HCT116 (cell line): ENCODE measurements at regions not wholly inside any gene's neighbourhood (a gene's known extent, or its start where the extent isn't known, plus 50 kb on each side); places are given as distances from the start of the nearest gene placed in this dataset.

Source experiments
- ATAC-seq: fragments of 200-7000 bp; cut with Tn5 transposase; 2 replicates; pipeline ENCODE4 v1.9.1; 2020; ENCODE audit warnings: mild to moderate bottlenecking, moderate library complexity
- BruUV-seq: library from RNA; stranded (reverse); fragments of 400-500 nt; replicated peaks from 2 replicates; lab custom pipeline; 2021; lab: Mats Ljungman, UMichigan
- CTCF ChIA-PET: fragments of 300-600 bp; sonication (Branson Sonifier 250); formaldehyde crosslinking; loops from one replicate; lab custom pipeline; 2021; ENCODE audit warnings: antibody characterized with exemption; lab: Charles Lee
- POLR2A ChIA-PET: fragments of 300-600, 350-600 bp; sonication (Branson Sonifier 250); formaldehyde crosslinking; loops from one replicate; lab custom pipeline; 2021; ENCODE audit warnings: antibody characterized with exemption; lab: Charles Lee
- RAD21 ChIA-PET, 2 experiments: fragments of 300-600 bp; sonication (Branson Sonifier 250); formaldehyde crosslinking; loops; one replicate each; lab custom pipeline; 2023; ENCODE audit warnings: low total read pairs in 2 of 2; ENCODE audit not compliant: uncharacterized antibody in 2 of 2, unreplicated experiment in 2 of 2, low non-redundant PET in 1 of 2; lab: Charles Lee
- DNase-seq: peaks from one replicate; pipeline ENCODE4 v3.0.0-alpha.2; 2010; ENCODE audit warnings: low read depth, low spot score
- H2AFZ ChIP-seq: fragments of 200-600 bp; shearing (Covaris generic), sonication (generic); 2 replicates; pipeline ENCODE4 v1.6.1; 2017; ENCODE audit warnings: low read depth, mixed run types, mixed read lengths, antibody characterized with exemption, low read length; ENCODE audit not compliant: poor library complexity, severe bottlenecking
- H3K27ac ChIP-seq: 2 replicates; pipeline ENCODE4 v1.5.1; 2012; ENCODE audit warnings: low read depth, low read length
- H3K27me3 ChIP-seq: fragments of 200-600 bp; sonication (generic); 2 replicates; pipeline ENCODE4 v1.6.1; 2016; ENCODE audit warnings: mixed run types, low read length, mixed read lengths; ENCODE audit not compliant: insufficient read depth
- H3K36me3 ChIP-seq, 2 experiments: fragments of 200-500 bp in 1 of 2; fragments of 200-600 bp in 1 of 2; sonication (Bioruptor generic) in 1 of 2; sonication (generic) in 1 of 2; 2 replicates each; pipeline versions ENCODE4 v1.5.1 to v1.6.1; 2014 to 2016; ENCODE audit warnings: low read length in 2 of 2, inconsistent platforms in 1 of 2, mixed read lengths in 1 of 2, mixed run types in 1 of 2; ENCODE audit not compliant: insufficient read depth in 2 of 2, control insufficient read depth in 1 of 2
- H3K4me1 ChIP-seq, 2 experiments: fragments of 200-600 bp in 1 of 2; sonication (generic) in 1 of 2; 2 replicates each; pipeline versions ENCODE4 v1.5.1 to v1.6.1; 2012 to 2017; ENCODE audit warnings: low read length in 2 of 2, inconsistent platforms in 1 of 2, mild to moderate bottlenecking in 1 of 2, mixed read lengths in 1 of 2, mixed run types in 1 of 2, moderate library complexity in 1 of 2; ENCODE audit not compliant: insufficient read depth in 2 of 2, control insufficient read depth in 1 of 2
- H3K4me2 ChIP-seq: fragments of 200-600 bp; sonication (generic); 2 replicates; pipeline ENCODE4 v1.6.1; 2017; ENCODE audit warnings: mixed run types, low read length, mixed read lengths
- H3K4me3 ChIP-seq, 2 experiments: fragments of 200-600 bp in 1 of 2; sonication (generic) in 1 of 2; replicated peaks in 1 of 2; 2 replicates each; pipeline ENCODE4 v1.5.1; 2011 to 2016; ENCODE audit warnings: low read length in 2 of 2, control low read depth in 1 of 2, low read depth in 1 of 2, mild to moderate bottlenecking in 1 of 2, mixed read lengths in 1 of 2, mixed run types in 1 of 2
- H3K79me2 ChIP-seq: fragments of 200-600 bp; sonication (generic); 2 replicates; pipeline ENCODE4 v1.6.1; 2017; ENCODE audit warnings: mild to moderate bottlenecking, mixed run types, low read length, moderate library complexity, mixed read lengths; ENCODE audit not compliant: insufficient read depth
- H3K9ac ChIP-seq: fragments of 200-600 bp; sonication (generic); 2 replicates; pipeline ENCODE4 v1.6.1; 2016; ENCODE audit warnings: low read length, mixed read lengths
- H3K9me2 ChIP-seq: fragments of 200-600 bp; sonication (generic), shearing (Covaris generic); 2 replicates; pipeline ENCODE4 v1.6.1; 2017; ENCODE audit warnings: mixed run types, mild to moderate bottlenecking, moderate library complexity; ENCODE audit not compliant: insufficient read depth
- H3K9me3 ChIP-seq, 2 experiments: fragments of 200-500 bp in 1 of 2; fragments of 200-600 bp in 1 of 2; sonication (Bioruptor generic) in 1 of 2; sonication (generic) in 1 of 2; 2 replicates each; pipeline ENCODE4 v1.6.1; 2014 to 2017; ENCODE audit warnings: low read length in 2 of 2, mixed read lengths in 2 of 2, inconsistent platforms in 1 of 2, low read depth in 1 of 2, mild to moderate bottlenecking in 1 of 2, mixed run types in 1 of 2, moderate library complexity in 1 of 2; ENCODE audit not compliant: control insufficient read depth in 1 of 2, insufficient read depth in 1 of 2
- H4K20me1 ChIP-seq: fragments of 200-600 bp; sonication (generic), shearing (Covaris generic); 2 replicates; pipeline ENCODE4 v1.6.1; 2017; ENCODE audit warnings: mixed run types, mild to moderate bottlenecking, moderate library complexity; ENCODE audit not compliant: insufficient read depth
- ATF3 ChIP-seq: IDR thresholded peaks from 2 replicates; pipeline ENCODE4 v1.6.1; 2012
- CBX3 ChIP-seq: IDR thresholded peaks from 2 replicates; pipeline ENCODE4 v1.6.1; 2012; ENCODE audit warnings: low read depth
- CEBPB ChIP-seq: IDR thresholded peaks from 2 replicates; pipeline ENCODE4 v1.6.1; 2012; ENCODE audit warnings: low read depth
- EGR1 ChIP-seq: IDR thresholded peaks from 2 replicates; pipeline ENCODE4 v1.6.1; 2012; ENCODE audit warnings: low read depth
- ELF1 ChIP-seq: IDR thresholded peaks from 2 replicates; pipeline ENCODE4 v1.6.1; 2012; ENCODE audit warnings: low read depth, borderline replicate concordance
- EZH2phosphoT487 ChIP-seq: fragments of 200-600 bp; IDR thresholded peaks from 2 replicates; pipeline ENCODE4 v1.6.1; 2018; ENCODE audit warnings: antibody characterized with exemption, borderline replicate concordance
- FOSL1 ChIP-seq: IDR thresholded peaks from 2 replicates; pipeline ENCODE4 v1.6.1; 2012; ENCODE audit warnings: low read depth
- POLR2A ChIP-seq: IDR thresholded peaks from 2 replicates; pipeline ENCODE4 v1.7.0; 2011; ENCODE audit warnings: borderline replicate concordance; ENCODE audit not compliant: insufficient read depth, insufficient read length; ENCODE audit errors: extremely low read depth
- POLR2AphosphoS5 ChIP-seq: IDR thresholded peaks from 2 replicates; pipeline ENCODE4 v1.6.1; 2011; ENCODE audit warnings: mild to moderate bottlenecking, low read depth, low read length, moderate library complexity
- RAD21 ChIP-seq: IDR thresholded peaks from 2 replicates; pipeline ENCODE4 v1.6.1; 2012; ENCODE audit warnings: low read depth, mild to moderate bottlenecking
- REST ChIP-seq: IDR thresholded peaks from 2 replicates; pipeline ENCODE4 v1.6.1; 2012; ENCODE audit warnings: low read depth
- SIN3A ChIP-seq: IDR thresholded peaks from 2 replicates; pipeline ENCODE4 v1.6.1; 2012; ENCODE audit warnings: low read depth
- SP1 ChIP-seq: IDR thresholded peaks from 2 replicates; pipeline ENCODE4 v1.6.1; 2012; ENCODE audit warnings: low read depth
- SRF ChIP-seq: IDR thresholded peaks from 2 replicates; pipeline ENCODE4 v1.6.1; 2012; ENCODE audit warnings: low read depth
- TCF7L2 ChIP-seq: IDR thresholded peaks from 2 replicates; pipeline ENCODE4 v1.7.0; 2011; ENCODE audit warnings: borderline replicate concordance, inconsistent platforms; ENCODE audit not compliant: insufficient read depth, insufficient read length; ENCODE audit errors: extremely low read depth
- YY1 ChIP-seq: IDR thresholded peaks from 2 replicates; pipeline ENCODE4 v1.6.1; 2011; ENCODE audit warnings: low read length, low read depth, moderate library complexity, mild to moderate bottlenecking; ENCODE audit not compliant: insufficient replicate concordance; ENCODE audit errors: extremely low read depth
- ZFX ChIP-seq: fragments of 450-650 bp; IDR thresholded peaks from 2 replicates; pipeline ENCODE4 v1.6.1; 2017
- ZNF274 ChIP-seq: fragments of 200-500 bp; sonication (Bioruptor generic); IDR thresholded peaks from 2 replicates; pipeline ENCODE4 v1.6.1; 2014; ENCODE audit warnings: mild to moderate bottlenecking, low read depth, low read length, inconsistent platforms
- intact Hi-C: fragments of 100-400 bp; cut with micrococcal nuclease; formaldehyde crosslinking; loops from 2 replicates; pipeline ENCODE4 v1.10.0; 2022
- TF ChIP-seq, protein P1 (sequence below): IDR thresholded peaks from 2 replicates; pipeline ENCODE4 v1.6.1; 2011; ENCODE audit warnings: mild to moderate bottlenecking, low read length, moderate library complexity; ENCODE audit not compliant: insufficient replicate concordance; ENCODE audit errors: extremely low read depth
- TF ChIP-seq, protein P2 (sequence below), 3 experiments: fragments of 200-600 bp in 1 of 3; sonication (generic) in 1 of 3; IDR thresholded peaks in 2 of 3; conservative IDR thresholded peaks in 1 of 3; 2 replicates each; pipeline ENCODE4 v1.5.1; 2012 to 2017; ENCODE audit warnings: low read depth in 2 of 3, low read length in 2 of 3, antibody characterized with exemption in 1 of 3, borderline replicate concordance in 1 of 3, control low read depth in 1 of 3, mild to moderate bottlenecking in 1 of 3, mixed read lengths in 1 of 3, mixed run types in 1 of 3, moderate library complexity in 1 of 3; ENCODE audit not compliant: insufficient read depth in 1 of 3

DNA sequence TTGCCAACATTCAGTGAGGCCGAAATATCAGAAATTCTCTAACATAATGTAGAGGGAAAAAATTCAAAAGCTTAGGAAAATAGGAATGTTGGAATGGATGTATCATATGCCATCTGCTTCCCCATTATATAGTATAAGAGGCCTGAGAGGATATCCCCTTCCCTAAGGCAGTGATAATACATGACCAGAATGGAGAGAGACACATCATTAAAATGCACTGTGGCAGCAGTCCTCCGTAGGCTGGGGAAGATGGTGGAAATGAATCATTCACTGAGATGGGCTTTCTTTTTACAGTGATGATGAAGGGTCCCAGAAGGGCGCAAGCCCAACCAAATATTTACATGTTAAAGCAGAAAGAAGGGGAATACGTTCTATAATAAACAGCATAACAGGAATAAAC is 799.1 kb upstream of the SPRY2 start:
- no peaks in the 10 kb centered on the region for H3K4me1 ChIP-seq
- ChIA-PET RAD21 (no interaction called here), POLR2A (no interaction called here), CTCF (no interaction called here)
- no peak overlapping the region for H2AFZ ChIP-seq
- no peak overlapping the region for H3K4me3 ChIP-seq
- TF ChIP-seq, protein P1, sequence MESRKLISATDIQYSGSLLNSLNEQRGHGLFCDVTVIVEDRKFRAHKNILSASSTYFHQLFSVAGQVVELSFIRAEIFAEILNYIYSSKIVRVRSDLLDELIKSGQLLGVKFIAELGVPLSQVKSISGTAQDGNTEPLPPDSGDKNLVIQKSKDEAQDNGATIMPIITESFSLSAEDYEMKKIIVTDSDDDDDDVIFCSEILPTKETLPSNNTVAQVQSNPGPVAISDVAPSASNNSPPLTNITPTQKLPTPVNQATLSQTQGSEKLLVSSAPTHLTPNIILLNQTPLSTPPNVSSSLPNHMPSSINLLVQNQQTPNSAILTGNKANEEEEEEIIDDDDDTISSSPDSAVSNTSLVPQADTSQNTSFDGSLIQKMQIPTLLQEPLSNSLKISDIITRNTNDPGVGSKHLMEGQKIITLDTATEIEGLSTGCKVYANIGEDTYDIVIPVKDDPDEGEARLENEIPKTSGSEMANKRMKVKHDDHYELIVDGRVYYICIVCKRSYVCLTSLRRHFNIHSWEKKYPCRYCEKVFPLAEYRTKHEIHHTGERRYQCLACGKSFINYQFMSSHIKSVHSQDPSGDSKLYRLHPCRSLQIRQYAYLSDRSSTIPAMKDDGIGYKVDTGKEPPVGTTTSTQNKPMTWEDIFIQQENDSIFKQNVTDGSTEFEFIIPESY, result no peak
- TF ChIP-seq ZNF274 (no peak), EZH2phosphoT487 (no peak), FOSL1 (no peak), RAD21 (no peak), POLR2A (no peak), SIN3A (no peak), ZFX (no peak), REST (no peak), EGR1 (no peak), TCF7L2 (no peak), POLR2AphosphoS5 (no peak), SRF (no peak), CBX3 (no peak), ELF1 (no peak), CEBPB (no peak), SP1 (no peak), ATF3 (no peak), YY1 (no peak)
- TF ChIP-seq, protein P2, sequence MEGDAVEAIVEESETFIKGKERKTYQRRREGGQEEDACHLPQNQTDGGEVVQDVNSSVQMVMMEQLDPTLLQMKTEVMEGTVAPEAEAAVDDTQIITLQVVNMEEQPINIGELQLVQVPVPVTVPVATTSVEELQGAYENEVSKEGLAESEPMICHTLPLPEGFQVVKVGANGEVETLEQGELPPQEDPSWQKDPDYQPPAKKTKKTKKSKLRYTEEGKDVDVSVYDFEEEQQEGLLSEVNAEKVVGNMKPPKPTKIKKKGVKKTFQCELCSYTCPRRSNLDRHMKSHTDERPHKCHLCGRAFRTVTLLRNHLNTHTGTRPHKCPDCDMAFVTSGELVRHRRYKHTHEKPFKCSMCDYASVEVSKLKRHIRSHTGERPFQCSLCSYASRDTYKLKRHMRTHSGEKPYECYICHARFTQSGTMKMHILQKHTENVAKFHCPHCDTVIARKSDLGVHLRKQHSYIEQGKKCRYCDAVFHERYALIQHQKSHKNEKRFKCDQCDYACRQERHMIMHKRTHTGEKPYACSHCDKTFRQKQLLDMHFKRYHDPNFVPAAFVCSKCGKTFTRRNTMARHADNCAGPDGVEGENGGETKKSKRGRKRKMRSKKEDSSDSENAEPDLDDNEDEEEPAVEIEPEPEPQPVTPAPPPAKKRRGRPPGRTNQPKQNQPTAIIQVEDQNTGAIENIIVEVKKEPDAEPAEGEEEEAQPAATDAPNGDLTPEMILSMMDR (IDR thresholded peaks at IDR 0.05 in 2 of 3, conservative IDR thresholded peaks at IDR 0.05 in 1 of 3; ENCODE audit: borderline replicate concordance in 1 of 3, insufficient read depth in 1 of 3, low read depth in 2 of 3, low read length in 2 of 3), result no peak
- ATAC-seq, result no peak
- no TSS peak for BruUV-seq
- no peak overlapping the region for H3K27ac ChIP-seq
- no peaks in the 10 kb centered on the region for H3K36me3 ChIP-seq
- intact Hi-C loops, result no loop called here
- H3K9me3 ChIP-seq, result no peaks in the 10 kb centered on the region; a peak in 1 of 4 replicates
- no peaks in the 10 kb centered on the region for H3K79me2 ChIP-seq
- no peak overlapping the region for H3K4me2 ChIP-seq
- no peaks in the 10 kb centered on the region for H3K27me3 ChIP-seq
- DNase-seq, result no peak
- no peaks in the 10 kb centered on the region for H4K20me1 ChIP-seq
- no peak overlapping the region for H3K9ac ChIP-seq
- H3K9me2 ChIP-seq, result no peaks in the 10 kb centered on the region
